ENCODE measurements at regions not wholly inside any gene's neighbourhood (a gene's known extent, or its start where the extent isn't known, plus 50 kb on each side); places are given as distances from the start of the nearest gene placed in this dataset.

GRCh38 chr7:134374291-134374690 is 57.6 kb upstream of the SLC35B4 start:
- ChIA-PET POLR2A (interaction anchor here (0.7 to 1.9 kb wide), 4 partner anchors 9 to 47 kb away, joined by 3 to 7 read pairs (median 4); no protein-coding TSS in a partner anchor), CTCF (ENCODE audit: low intra/inter-chr PET ratio, low total read pairs) (no interaction called here)
- Histone ChIP-seq H3K4me3 (replicated peaks in 1 of 3; ENCODE audit: insufficient read depth in 1 of 3, low read depth in 2 of 3, low read length in 3 of 3) (no peak overlapping the region), H2AFZ (ENCODE audit: low read length) (no peak overlapping the region), H4K20me1 (ENCODE audit: insufficient read depth, low read length) (no peaks in the 10 kb centered on the region), H3K27me3 (ENCODE audit: control insufficient read depth in 1 of 2, insufficient read depth in 2 of 2, low read length in 2 of 2) (no peaks in the 10 kb centered on the region), H3K9ac (ENCODE audit: insufficient read depth, low read depth, low read length) (no peak overlapping the region), H3K27ac (ENCODE audit: extremely low read length, insufficient read depth, low read length) (no peak overlapping the region), H3K79me2 (ENCODE audit: insufficient read depth, low read length) (no peaks in the 10 kb centered on the region), H3K4me1 (ENCODE audit: insufficient read depth, low read length) (peaks cover 32% of the 10 kb centered on the region), H3K4me2 (ENCODE audit: low read depth, low read length) (peak overlapping the region; percentile 42), H3K9me3 (ENCODE audit: low read length) (no peaks in the 10 kb centered on the region), H3K36me3 (replicated peaks in 1 of 2; ENCODE audit: control insufficient read depth in 1 of 2, insufficient read depth in 2 of 2, low read length in 2 of 2) (no peaks in the 10 kb centered on the region)
- FAIRE-seq (peak; percentile 63), DNase-seq (ENCODE audit: low spot score) (peak; percentile 66), ATAC-seq (peak; percentile 98)
- intact Hi-C loops (cut with micrococcal nuclease; ENCODE audit: unreplicated experiment) (no loop called here), in situ Hi-C loops (cut with HindIII; ENCODE audit: extremely low pct_ligation_motif_present, low pct_unique_long_range_greater_than_20kb) (no loop called here)
- 0% methylated on average over 1 of the region's 1 CpG for WGBS (ENCODE audit: low lambda C conversion rate)
- BruUV-seq (replicated peaks), result no TSS peak
- TF ChIP-seq DZIP1 (CRISPR knock-in tag; IDR thresholded peaks at IDR 0.05) (no peak), NBN (conservative IDR thresholded peaks at IDR 0.05) (no peak), PAXIP1 (CRISPR knock-in tag; conservative IDR thresholded peaks at IDR 0.05) (peak; percentile 54), RXRB (CRISPR knock-in tag; IDR thresholded peaks at IDR 0.05; ENCODE audit: borderline replicate concordance) (0 out of 2 replicates have a peak, but pooled peaks have one; percentile 28), SALL1 (CRISPR knock-in tag; IDR thresholded peaks at IDR 0.05) (0 out of 2 replicates have a peak, but pooled peaks have one; percentile 4), SETDB1 (CRISPR knock-in tag; IDR thresholded peaks at IDR 0.05; ENCODE audit: borderline replicate concordance) (no peak), ZNF605 (CRISPR knock-in tag; IDR thresholded peaks at IDR 0.05) (0 out of 2 replicates have a peak, but pooled peaks have one; percentile 25), KLF13 (CRISPR knock-in tag; IDR thresholded peaks at IDR 0.05) (no peak), YEATS4 (CRISPR knock-in tag; IDR thresholded peaks at IDR 0.05; ENCODE audit: borderline replicate concordance) (no peak), MTF2 (CRISPR knock-in tag; IDR thresholded peaks at IDR 0.05; ENCODE audit: borderline replicate concordance) (no peak), HNF1A (IDR thresholded peaks at IDR 0.05; ENCODE audit: low read depth) (peak; percentile 64), HNF1A (CRISPR knock-in tag; IDR thresholded peaks at IDR 0.05; ENCODE audit: borderline replicate concordance) (no peak; the same call in 1 of the 2 replicates), ZNF362 (CRISPR knock-in tag; IDR thresholded peaks at IDR 0.05; ENCODE audit: borderline replicate concordance) (no peak), POGZ (CRISPR knock-in tag; IDR thresholded peaks at IDR 0.05) (peak; percentile 36; the same call in 1 of the 2 replicates)
